Endodermal cell (in vitro differentiated cells): ENCODE measurements at regions not wholly inside any gene's neighbourhood (a gene's known extent, or its start where the extent isn't known, plus 50 kb on each side); places are given as distances from the start of the nearest gene placed in this dataset.

Experiments
- DNase-seq: peaks from one replicate; pipeline ENCODE4 v3.0.0-alpha.2; 2017
- H3K27ac ChIP-seq: 2 replicates; pipeline ENCODE4 v1.5.1; 2013; ENCODE audit warnings: mild to moderate bottlenecking, low read depth, low read length, moderate library complexity
- H3K27me3 ChIP-seq: 2 replicates; pipeline ENCODE4 v1.6.1; 2013; ENCODE audit warnings: mild to moderate bottlenecking, low read length, moderate library complexity; ENCODE audit not compliant: insufficient read depth, control insufficient read depth, poor library complexity, severe bottlenecking
- H3K36me3 ChIP-seq: 2 replicates; pipeline ENCODE4 v1.7.0; 2013; ENCODE audit warnings: mild to moderate bottlenecking, low read length, moderate library complexity; ENCODE audit not compliant: control insufficient read depth, insufficient read depth
- H3K4me1 ChIP-seq: one replicate; pipeline ENCODE4 v1.7.0; 2013; ENCODE audit warnings: low read length; ENCODE audit not compliant: control insufficient read depth, insufficient read depth
- H3K4me3 ChIP-seq: 2 replicates; pipeline ENCODE4 v1.5.1; 2013; ENCODE audit warnings: mild to moderate bottlenecking, low read length, moderate library complexity
- H3K9ac ChIP-seq: 2 replicates; pipeline ENCODE4 v1.6.1; 2013; ENCODE audit warnings: mild to moderate bottlenecking, low read length, moderate library complexity; ENCODE audit not compliant: poor library complexity, severe bottlenecking; ENCODE audit errors: extremely low read depth
- H3K9me3 ChIP-seq: 2 replicates; pipeline ENCODE4 v1.6.1; 2013; ENCODE audit warnings: mild to moderate bottlenecking, low read length, moderate library complexity; ENCODE audit not compliant: control insufficient read depth
- H3K27ac Mint-ChIP-seq: 2 replicates; pipeline ENCODE4 v1.8.0; 2020; ENCODE audit warnings: mixed read lengths
- H3K27me3 Mint-ChIP-seq: 2 replicates; pipeline ENCODE4 v1.8.0; 2021; ENCODE audit warnings: mild to moderate bottlenecking, mixed read lengths; ENCODE audit not compliant: insufficient read depth
- H3K36me3 Mint-ChIP-seq: 2 replicates; pipeline ENCODE4 v1.8.0; 2020; ENCODE audit warnings: low read depth, mixed read lengths
- H3K4me1 Mint-ChIP-seq: 2 replicates; pipeline ENCODE4 v1.8.0; 2020; ENCODE audit warnings: mixed read lengths
- H3K4me3 Mint-ChIP-seq: 2 replicates; pipeline ENCODE4 v1.8.0; 2020; ENCODE audit warnings: mild to moderate bottlenecking, moderate library complexity, mixed read lengths
- H3K9me3 Mint-ChIP-seq: 2 replicates; pipeline ENCODE4 v1.8.0; 2020; ENCODE audit warnings: mild to moderate bottlenecking, mixed read lengths
- WGBS, 2 experiments: methylation state at CpG; one replicate each; pipeline versions ENCODE4 v1.1.5 to v1.1.7; 2013; ENCODE audit warnings: missing lambda C conversion rate in 2 of 2, mixed read lengths in 1 of 2; ENCODE audit not compliant: insufficient coverage in 1 of 2, insufficient read length in 1 of 2; 5-methylcytosine and 5-hydroxymethylcytosine counted together
- TF ChIP-seq, protein P1 (sequence below): fragments of 200-600 bp; sonication (generic); conservative IDR thresholded peaks from 2 replicates; pipeline ENCODE4 v1.5.0; 2021; ENCODE audit warnings: antibody characterized with exemption, mild to moderate bottlenecking

DNA sequence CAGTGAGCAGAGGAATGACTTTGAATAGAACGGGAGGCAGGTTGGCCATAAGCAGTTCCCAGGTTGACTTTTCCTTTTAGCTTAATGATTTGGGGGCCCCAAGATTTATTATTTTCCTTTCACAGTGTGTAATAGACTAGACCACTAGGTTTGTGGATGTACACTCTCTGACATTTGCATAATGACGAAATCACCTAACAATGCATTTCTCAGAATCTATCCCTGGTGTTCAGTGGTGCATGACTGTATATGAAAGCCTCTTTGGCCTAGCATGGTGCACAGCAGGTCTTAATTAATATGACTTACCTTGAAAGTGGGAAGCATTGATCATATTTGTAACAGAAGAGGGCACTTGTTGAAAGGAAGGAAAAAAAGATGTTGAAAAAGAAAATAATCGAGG is 761.9 kb downstream of the TYW1 start:
- no peak overlapping the region for H3K27ac Mint-ChIP-seq
- WGBS, 2 experiments, result 90 to 96% methylated on average over 3 of the region's 3 CpGs
- no peaks in the 10 kb centered on the region for H3K27me3 Mint-ChIP-seq
- no peaks in the 10 kb centered on the region for H3K36me3 Mint-ChIP-seq
- peaks cover 11% of the 10 kb centered on the region for H3K9me3 ChIP-seq
- H3K4me3 ChIP-seq, result no peak overlapping the region
- TF ChIP-seq, protein P1, sequence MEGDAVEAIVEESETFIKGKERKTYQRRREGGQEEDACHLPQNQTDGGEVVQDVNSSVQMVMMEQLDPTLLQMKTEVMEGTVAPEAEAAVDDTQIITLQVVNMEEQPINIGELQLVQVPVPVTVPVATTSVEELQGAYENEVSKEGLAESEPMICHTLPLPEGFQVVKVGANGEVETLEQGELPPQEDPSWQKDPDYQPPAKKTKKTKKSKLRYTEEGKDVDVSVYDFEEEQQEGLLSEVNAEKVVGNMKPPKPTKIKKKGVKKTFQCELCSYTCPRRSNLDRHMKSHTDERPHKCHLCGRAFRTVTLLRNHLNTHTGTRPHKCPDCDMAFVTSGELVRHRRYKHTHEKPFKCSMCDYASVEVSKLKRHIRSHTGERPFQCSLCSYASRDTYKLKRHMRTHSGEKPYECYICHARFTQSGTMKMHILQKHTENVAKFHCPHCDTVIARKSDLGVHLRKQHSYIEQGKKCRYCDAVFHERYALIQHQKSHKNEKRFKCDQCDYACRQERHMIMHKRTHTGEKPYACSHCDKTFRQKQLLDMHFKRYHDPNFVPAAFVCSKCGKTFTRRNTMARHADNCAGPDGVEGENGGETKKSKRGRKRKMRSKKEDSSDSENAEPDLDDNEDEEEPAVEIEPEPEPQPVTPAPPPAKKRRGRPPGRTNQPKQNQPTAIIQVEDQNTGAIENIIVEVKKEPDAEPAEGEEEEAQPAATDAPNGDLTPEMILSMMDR, result no peak
- no peak overlapping the region for H3K27ac ChIP-seq
- no peaks in the 10 kb centered on the region for H3K27me3 ChIP-seq
- no peak for DNase-seq
- H3K9me3 Mint-ChIP-seq, result peaks cover 14% of the 10 kb centered on the region
- H3K36me3 ChIP-seq, result no peaks in the 10 kb centered on the region
- no peak overlapping the region for H3K9ac ChIP-seq
- no peak overlapping the region for H3K4me3 Mint-ChIP-seq
- H3K4me1 Mint-ChIP-seq, result peaks cover 3% of the 10 kb centered on the region
- peaks cover 5% of the 10 kb centered on the region for H3K4me1 ChIP-seq

DNA sequence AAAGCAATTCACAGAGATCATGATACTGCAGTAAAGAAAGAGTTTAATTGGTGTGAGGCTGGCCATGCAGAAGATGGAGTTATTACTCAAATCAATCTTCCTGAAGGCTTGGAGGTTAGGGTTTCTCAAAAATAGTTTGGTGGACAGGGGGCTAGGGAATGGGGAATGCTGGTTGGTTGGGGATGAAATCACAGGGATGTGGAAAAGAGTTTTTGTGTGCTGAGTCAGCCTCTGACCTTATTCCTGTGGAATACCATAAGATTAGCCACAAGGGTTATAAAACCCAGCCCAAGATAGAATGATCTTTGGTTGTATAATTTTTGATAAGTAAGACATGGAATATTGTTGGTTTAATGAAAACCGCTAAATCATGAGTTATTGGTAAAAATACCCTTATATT is 764.3 kb downstream of the TYW1 start:
- TF ChIP-seq, protein P1, result no peak
- no peaks in the 10 kb centered on the region for H3K27me3 ChIP-seq
- H3K27ac ChIP-seq, result no peak overlapping the region
- H3K4me3 ChIP-seq, result no peak overlapping the region
- no peak overlapping the region for H3K27ac Mint-ChIP-seq
- H3K4me1 Mint-ChIP-seq, result peaks cover 3% of the 10 kb centered on the region
- H3K9me3 Mint-ChIP-seq, result peaks cover 2% of the 10 kb centered on the region
- no peaks in the 10 kb centered on the region for H3K36me3 ChIP-seq
- no peaks in the 10 kb centered on the region for H3K27me3 Mint-ChIP-seq
- H3K36me3 Mint-ChIP-seq, result no peaks in the 10 kb centered on the region
- WGBS, 2 experiments, result 100% methylated on average over 1 of the region's 1 CpG; no CpG with 5 or more reads in 1 of the 2 experiments
- H3K4me3 Mint-ChIP-seq, result no peak overlapping the region
- no peaks in the 10 kb centered on the region for H3K9me3 ChIP-seq
- no peak for DNase-seq
- H3K4me1 ChIP-seq, result peaks cover 5% of the 10 kb centered on the region
- no peak overlapping the region for H3K9ac ChIP-seq

DNA sequence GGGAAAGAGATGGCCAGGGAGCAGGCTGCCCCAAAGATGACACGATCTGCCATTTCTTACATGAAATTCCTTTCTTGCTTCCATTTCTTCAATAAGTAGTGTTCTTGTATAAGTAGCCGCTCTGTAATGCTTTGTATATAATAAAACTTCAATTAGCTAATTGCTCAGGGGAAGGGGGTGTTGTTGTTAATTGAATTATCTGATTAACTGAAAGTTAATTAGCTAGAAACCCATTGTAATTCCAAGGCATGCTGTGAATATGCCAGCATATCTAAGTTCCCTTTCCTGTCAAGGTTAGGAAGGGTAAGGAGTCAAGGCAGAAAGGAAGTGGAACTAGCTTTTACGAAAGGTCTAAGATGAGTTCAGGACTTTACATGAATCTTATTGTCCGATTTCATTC is 765.9 kb downstream of the TYW1 start:
- no peak for DNase-seq
- no peak overlapping the region for H3K4me3 Mint-ChIP-seq
- peaks cover 5% of the 10 kb centered on the region for H3K4me1 ChIP-seq
- peaks cover 12% of the 10 kb centered on the region for H3K9me3 Mint-ChIP-seq
- H3K9ac ChIP-seq, result no peak overlapping the region
- peaks cover 7% of the 10 kb centered on the region for H3K9me3 ChIP-seq
- H3K36me3 ChIP-seq, result no peaks in the 10 kb centered on the region
- TF ChIP-seq, protein P1, result no peak
- H3K4me3 ChIP-seq, result no peak overlapping the region
- WGBS, 2 experiments, result 75% methylated on average over 3 of the region's 4 CpGs; no CpG with 5 or more reads in 1 of the 2 experiments
- peaks cover 3% of the 10 kb centered on the region for H3K4me1 Mint-ChIP-seq
- H3K36me3 Mint-ChIP-seq, result no peaks in the 10 kb centered on the region
- peaks cover 2% of the 10 kb centered on the region for H3K27me3 Mint-ChIP-seq
- no peak overlapping the region for H3K27ac ChIP-seq
- H3K27ac Mint-ChIP-seq, result no peak overlapping the region
- no peaks in the 10 kb centered on the region for H3K27me3 ChIP-seq
